ENCODE measurements at regions not wholly inside any gene's neighbourhood (a gene's known extent, or its start where the extent isn't known, plus 50 kb on each side); places are given as distances from the start of the nearest gene placed in this dataset.

DNA sequence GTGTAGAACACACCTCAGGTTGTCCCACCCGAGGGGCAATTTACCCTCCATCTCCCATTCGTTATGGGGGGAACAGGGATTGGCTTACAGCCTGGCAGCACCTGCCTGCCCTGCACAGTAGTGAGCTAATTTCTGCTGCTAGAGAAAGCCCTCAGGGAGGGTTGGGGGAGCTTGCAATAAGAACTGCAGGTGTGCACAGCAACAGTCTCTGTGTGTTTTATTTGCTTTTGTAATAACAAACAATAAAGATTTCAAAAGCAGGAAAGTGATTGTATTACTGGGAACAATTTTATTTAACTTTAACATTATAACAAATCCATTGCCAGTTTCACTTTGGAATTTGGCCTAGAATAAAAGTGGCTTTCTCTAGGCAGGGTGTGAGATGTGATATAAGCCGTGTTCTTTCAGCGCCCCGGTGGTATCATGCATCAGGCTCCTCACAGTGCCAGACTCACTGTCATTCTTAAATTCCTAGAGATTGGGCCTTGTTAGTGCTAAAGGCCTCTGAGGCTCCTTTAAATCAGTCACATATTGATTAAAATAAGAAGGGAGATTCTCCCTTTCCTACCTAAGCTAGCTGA is 81.1 kb downstream of the RMI1 start:
- intact Hi-C loops (cut with micrococcal nuclease): no loop called here
- Histone ChIP-seq H3K27me3 (ENCODE audit: insufficient read depth, low read length) (no peaks in the 10 kb centered on the region), H3K9me3 (ENCODE audit: control insufficient read depth in 1 of 2, insufficient read depth in 1 of 2, low read depth in 1 of 2, low read length in 2 of 2) (no peaks in the 10 kb centered on the region), H3K9ac (ENCODE audit: low read length) (no peak overlapping the region), H3K36me3 (ENCODE audit: control insufficient read depth in 1 of 2, insufficient read depth in 2 of 2, low read length in 2 of 2) (no peaks in the 10 kb centered on the region), H4K20me1 (ENCODE audit: insufficient read depth) (no peaks in the 10 kb centered on the region), H3K4me3 (replicated peaks in 1 of 2; ENCODE audit: low read depth in 1 of 2, low read length in 2 of 2) (no peak overlapping the region), H2AFZ (ENCODE audit: low read depth, low read length, poor library complexity, severe bottlenecking) (no peak overlapping the region), H3K9me2 (ENCODE audit: insufficient read depth) (peaks cover 3% of the 10 kb centered on the region; the same call in 1 of the 2 replicates), H3K4me2 (ENCODE audit: low read length) (no peak overlapping the region), H3K4me1 (ENCODE audit: control insufficient read depth in 1 of 2, insufficient read depth in 2 of 2, low read length in 2 of 2) (no peaks in the 10 kb centered on the region), H3K27ac (ENCODE audit: low read depth, low read length) (no peak overlapping the region), H3K79me2 (ENCODE audit: insufficient read depth, low read length) (no peaks in the 10 kb centered on the region)
- ChIA-PET RAD21 (ENCODE audit: low non-redundant PET in 1 of 2, low total read pairs in 2 of 2, uncharacterized antibody in 2 of 2, unreplicated experiment in 2 of 2) (no interaction called here), CTCF (no interaction called here), POLR2A (no interaction called here)
- TF ChIP-seq ZFX (IDR thresholded peaks at IDR 0.05) (no peak), SRF (IDR thresholded peaks at IDR 0.05; ENCODE audit: low read depth) (no peak), JUND (IDR thresholded peaks at IDR 0.05) (no peak), SIN3A (IDR thresholded peaks at IDR 0.05; ENCODE audit: low read depth) (no peak), EZH2 (IDR thresholded peaks at IDR 0.05) (no peak), CEBPB (IDR thresholded peaks at IDR 0.05; ENCODE audit: low read depth) (no peak), ELF1 (IDR thresholded peaks at IDR 0.05; ENCODE audit: borderline replicate concordance, low read depth) (no peak), SP1 (IDR thresholded peaks at IDR 0.05; ENCODE audit: low read depth) (no peak), ZNF274 (IDR thresholded peaks at IDR 0.05; ENCODE audit: low read depth, low read length) (no peak), RAD21 (IDR thresholded peaks at IDR 0.05; ENCODE audit: low read depth) (no peak)
- TF ChIP-seq, protein P1, sequence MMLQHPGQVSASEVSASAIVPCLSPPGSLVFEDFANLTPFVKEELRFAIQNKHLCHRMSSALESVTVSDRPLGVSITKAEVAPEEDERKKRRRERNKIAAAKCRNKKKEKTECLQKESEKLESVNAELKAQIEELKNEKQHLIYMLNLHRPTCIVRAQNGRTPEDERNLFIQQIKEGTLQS (IDR thresholded peaks at IDR 0.05): no peak
- DNase-seq (ENCODE audit: low read depth, low spot score): no peak
- ATAC-seq: no peak
- BruUV-seq (replicated peaks): no TSS peak

DNA sequence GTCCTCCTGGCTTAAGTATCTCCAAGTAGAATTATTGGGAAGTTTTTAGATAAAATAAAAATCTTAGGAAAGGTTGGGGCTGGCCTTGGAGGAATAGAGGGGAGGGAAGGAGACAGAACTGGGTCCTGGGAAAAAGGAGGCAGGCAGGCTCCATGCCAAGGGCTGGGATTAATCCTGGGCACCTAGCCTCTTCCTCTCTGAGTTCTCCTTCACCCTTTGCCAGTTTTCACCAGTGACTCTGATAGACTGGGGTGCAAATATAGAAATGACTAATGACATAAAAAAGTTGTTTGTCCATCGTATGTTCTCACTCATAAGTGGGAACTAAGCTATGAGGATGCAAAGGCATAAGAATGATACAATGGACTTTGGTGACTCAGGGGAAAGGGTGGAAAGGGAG is 81.9 kb downstream of the RMI1 start:
- Histone ChIP-seq H3K9me3 (ENCODE audit: control insufficient read depth in 1 of 2, insufficient read depth in 1 of 2, low read depth in 1 of 2, low read length in 2 of 2) (no peaks in the 10 kb centered on the region), H3K9me2 (ENCODE audit: insufficient read depth) (peaks cover 3% of the 10 kb centered on the region; the same call in 1 of the 2 replicates), H3K9ac (ENCODE audit: low read length) (no peak overlapping the region), H2AFZ (ENCODE audit: low read depth, low read length, poor library complexity, severe bottlenecking) (no peak overlapping the region), H3K4me2 (ENCODE audit: low read length) (no peak overlapping the region), H3K79me2 (ENCODE audit: insufficient read depth, low read length) (no peaks in the 10 kb centered on the region), H3K27ac (ENCODE audit: low read depth, low read length) (no peak overlapping the region), H3K4me3 (replicated peaks in 1 of 2; ENCODE audit: low read depth in 1 of 2, low read length in 2 of 2) (no peak overlapping the region), H3K36me3 (ENCODE audit: control insufficient read depth in 1 of 2, insufficient read depth in 2 of 2, low read length in 2 of 2) (no peaks in the 10 kb centered on the region), H4K20me1 (ENCODE audit: insufficient read depth) (no peaks in the 10 kb centered on the region), H3K4me1 (ENCODE audit: control insufficient read depth in 1 of 2, insufficient read depth in 2 of 2, low read length in 2 of 2) (no peaks in the 10 kb centered on the region), H3K27me3 (ENCODE audit: insufficient read depth, low read length) (no peaks in the 10 kb centered on the region)
- BruUV-seq (replicated peaks): no TSS peak
- ChIA-PET RAD21 (ENCODE audit: low non-redundant PET in 1 of 2, low total read pairs in 2 of 2, uncharacterized antibody in 2 of 2, unreplicated experiment in 2 of 2) (no interaction called here), CTCF (no interaction called here), POLR2A (no interaction called here)
- DNase-seq (ENCODE audit: low read depth, low spot score) (no peak), ATAC-seq (no peak)
- TF ChIP-seq POLR2A (IDR thresholded peaks at IDR 0.05; ENCODE audit: borderline replicate concordance, extremely low read depth, insufficient read depth, insufficient read length): no peak
- intact Hi-C loops (cut with micrococcal nuclease): no loop called here

Data from HCT116 (cell line).